ENCODE measurements at regions not wholly inside any gene's neighbourhood (a gene's known extent, or its start where the extent isn't known, plus 50 kb on each side); places are given as distances from the start of the nearest gene placed in this dataset.

DNA sequence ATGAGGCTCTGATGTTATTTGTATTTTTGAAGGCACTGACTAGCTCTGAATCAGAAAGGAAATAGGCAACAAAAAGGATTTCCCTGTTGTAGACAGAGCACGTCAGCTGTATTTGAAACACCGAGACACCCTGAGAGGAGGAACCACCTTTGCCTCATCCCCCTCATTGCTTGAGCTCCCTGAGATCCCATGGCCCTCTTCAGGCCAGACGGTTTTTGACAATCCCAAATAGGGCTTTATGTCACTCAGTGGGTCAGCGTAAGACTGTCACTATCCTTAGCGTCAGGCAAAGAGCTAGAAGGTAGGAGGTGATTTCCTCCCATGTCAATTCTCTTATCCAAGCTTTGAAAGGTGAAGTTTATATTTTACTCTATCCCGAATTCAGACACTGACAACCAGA is 254.3 kb downstream of the ZNF621 start:
- Mint-ChIP-seq H3K36me3 (no peaks in the 10 kb centered on the region), H3K9me3 (peaks cover 2% of the 10 kb centered on the region), H3K4me1 (peaks cover 30% of the 10 kb centered on the region), H3K27ac (no peak overlapping the region), H3K27me3 (ENCODE audit: insufficient read depth, low read depth) (peaks cover 4% of the 10 kb centered on the region), H3K4me3 (no peak overlapping the region)
- no peaks in the 10 kb centered on the region for H4K20me1 ChIP-seq (ENCODE audit: low read depth)
- peak overlapping the region; percentile 50 for H2AFZ ChIP-seq (replicated peaks)
- no peaks in the 10 kb centered on the region for H3K27me3 ChIP-seq
- TF ChIP-seq EZH2 (IDR thresholded peaks at IDR 0.05), result no peak
- TF ChIP-seq, protein P1, sequence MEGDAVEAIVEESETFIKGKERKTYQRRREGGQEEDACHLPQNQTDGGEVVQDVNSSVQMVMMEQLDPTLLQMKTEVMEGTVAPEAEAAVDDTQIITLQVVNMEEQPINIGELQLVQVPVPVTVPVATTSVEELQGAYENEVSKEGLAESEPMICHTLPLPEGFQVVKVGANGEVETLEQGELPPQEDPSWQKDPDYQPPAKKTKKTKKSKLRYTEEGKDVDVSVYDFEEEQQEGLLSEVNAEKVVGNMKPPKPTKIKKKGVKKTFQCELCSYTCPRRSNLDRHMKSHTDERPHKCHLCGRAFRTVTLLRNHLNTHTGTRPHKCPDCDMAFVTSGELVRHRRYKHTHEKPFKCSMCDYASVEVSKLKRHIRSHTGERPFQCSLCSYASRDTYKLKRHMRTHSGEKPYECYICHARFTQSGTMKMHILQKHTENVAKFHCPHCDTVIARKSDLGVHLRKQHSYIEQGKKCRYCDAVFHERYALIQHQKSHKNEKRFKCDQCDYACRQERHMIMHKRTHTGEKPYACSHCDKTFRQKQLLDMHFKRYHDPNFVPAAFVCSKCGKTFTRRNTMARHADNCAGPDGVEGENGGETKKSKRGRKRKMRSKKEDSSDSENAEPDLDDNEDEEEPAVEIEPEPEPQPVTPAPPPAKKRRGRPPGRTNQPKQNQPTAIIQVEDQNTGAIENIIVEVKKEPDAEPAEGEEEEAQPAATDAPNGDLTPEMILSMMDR (IDR thresholded peaks at IDR 0.05), result peak; percentile 9
- no peaks in the 10 kb centered on the region for H3K36me3 ChIP-seq
- peaks cover 13% of the 10 kb centered on the region for H3K4me1 ChIP-seq
- no peaks in the 10 kb centered on the region for H3K9me3 ChIP-seq (ENCODE audit: low read depth)
- no peak overlapping the region for H3K27ac ChIP-seq
- no peaks in the 10 kb centered on the region for H3K79me2 ChIP-seq (ENCODE audit: low read depth)
- no peaks in the 10 kb centered on the region for H3F3A ChIP-seq (ENCODE audit: low read depth)
- no peak overlapping the region for H3K9ac ChIP-seq
- DNase-seq (ENCODE audit: low spot score), result no peak
- no peak overlapping the region for H3K4me3 ChIP-seq
- no peak overlapping the region for H3K4me2 ChIP-seq

GRCh38 chr3:40780291-40780924 is 255.6 kb downstream of the ZNF621 start:
- Mint-ChIP-seq H3K36me3 (no peaks in the 10 kb centered on the region), H3K4me3 (no peak overlapping the region), H3K4me1 (peaks cover 30% of the 10 kb centered on the region), H3K9me3 (peaks cover 2% of the 10 kb centered on the region), H3K27me3 (ENCODE audit: insufficient read depth, low read depth) (peaks cover 4% of the 10 kb centered on the region), H3K27ac (peak overlapping the region; percentile 76)
- H3K36me3 ChIP-seq, result no peaks in the 10 kb centered on the region
- no peaks in the 10 kb centered on the region for H4K20me1 ChIP-seq (ENCODE audit: low read depth)
- H3K4me2 ChIP-seq, result no peak overlapping the region
- H3K4me3 ChIP-seq, result no peak overlapping the region
- H3K79me2 ChIP-seq (ENCODE audit: low read depth), result no peaks in the 10 kb centered on the region
- H3K27me3 ChIP-seq, result no peaks in the 10 kb centered on the region
- H2AFZ ChIP-seq (replicated peaks), result peak overlapping the region; percentile 95
- TF ChIP-seq, protein P1 (IDR thresholded peaks at IDR 0.05), result no peak
- TF ChIP-seq EZH2 (IDR thresholded peaks at IDR 0.05), result no peak
- no peak for TF ChIP-seq EZH2phosphoT487 (IDR thresholded peaks at IDR 0.05)
- H3F3A ChIP-seq (ENCODE audit: low read depth), result no peaks in the 10 kb centered on the region
- peaks cover 13% of the 10 kb centered on the region for H3K4me1 ChIP-seq
- no peak overlapping the region for H3K9ac ChIP-seq
- no peaks in the 10 kb centered on the region for H3K9me3 ChIP-seq (ENCODE audit: low read depth)
- no peak overlapping the region for H3K27ac ChIP-seq
- DNase-seq (ENCODE audit: low spot score), result peak; percentile 68

GRCh38 chr3:40780925-40781406 is 256.2 kb downstream of the ZNF621 start:
- Histone ChIP-seq H3F3A (ENCODE audit: low read depth) (no peaks in the 10 kb centered on the region), H3K4me1 (peaks cover 13% of the 10 kb centered on the region), H3K9me3 (ENCODE audit: low read depth) (no peaks in the 10 kb centered on the region), H3K27me3 (no peaks in the 10 kb centered on the region), H3K4me3 (no peak overlapping the region), H3K4me2 (no peak overlapping the region), H4K20me1 (ENCODE audit: low read depth) (no peaks in the 10 kb centered on the region), H2AFZ (replicated peaks) (peak overlapping the region; percentile 95), H3K36me3 (no peaks in the 10 kb centered on the region), H3K79me2 (ENCODE audit: low read depth) (no peaks in the 10 kb centered on the region), H3K27ac (no peak overlapping the region), H3K9ac (no peak overlapping the region)
- no peak overlapping the region for H3K4me3 Mint-ChIP-seq
- no peaks in the 10 kb centered on the region for H3K36me3 Mint-ChIP-seq
- H3K27ac Mint-ChIP-seq, result no peak overlapping the region
- H3K27me3 Mint-ChIP-seq (ENCODE audit: insufficient read depth, low read depth), result peaks cover 4% of the 10 kb centered on the region
- no peak for DNase-seq (ENCODE audit: low spot score)
- H3K9me3 Mint-ChIP-seq, result peaks cover 2% of the 10 kb centered on the region
- TF ChIP-seq EZH2phosphoT487 (IDR thresholded peaks at IDR 0.05) (no peak), EZH2 (IDR thresholded peaks at IDR 0.05) (no peak)
- TF ChIP-seq, protein P1 (IDR thresholded peaks at IDR 0.05), result no peak
- peaks cover 30% of the 10 kb centered on the region for H3K4me1 Mint-ChIP-seq

Data from neural progenitor cell (in vitro differentiated cells).